Brain microvascular endothelial cell (primary cell): ENCODE measurements at regions not wholly inside any gene's neighbourhood (a gene's known extent, or its start where the extent isn't known, plus 50 kb on each side); places are given as distances from the start of the nearest gene placed in this dataset.

Source experiments
- DNase-seq: peaks from one replicate; pipeline ENCODE4 v3.0.0-alpha.2; 2020
- H3K27ac ChIP-seq: fragments of 250-450 bp; sonication (Bioruptor Pico); 2 replicates; pipeline ENCODE4 v1.5.1; 2020; ENCODE audit warnings: mild to moderate bottlenecking, moderate library complexity
- H3K27me3 ChIP-seq: fragments of 250-450 bp; sonication (Bioruptor Pico); replicated peaks from 2 replicates; pipeline ENCODE4 v1.5.1; 2020; ENCODE audit warnings: mild to moderate bottlenecking
- H3K36me3 ChIP-seq: fragments of 250-450 bp; sonication (Bioruptor Pico); replicated peaks from 2 replicates; pipeline ENCODE4 v1.5.1; 2020; ENCODE audit warnings: mild to moderate bottlenecking
- H3K4me3 ChIP-seq: 2 replicates; pipeline ENCODE4 v1.5.1; 2011; ENCODE audit warnings: low read depth, mild to moderate bottlenecking, control low read depth, low read length, moderate library complexity
- in situ Hi-C: cut with HindIII; loops from 2 replicates; pipeline ENCODE4 v1.10.0; 2017; ENCODE audit warnings: low sequenced_read_pairs, low pct_ligation_motif_present
- TF ChIP-seq, protein P1 (sequence below): IDR thresholded peaks from 2 replicates; pipeline ENCODE4 v1.5.1; 2011; ENCODE audit warnings: low read depth, mild to moderate bottlenecking, moderate library complexity, low read length, control low read depth, inconsistent platforms; ENCODE audit errors: missing control alignments

DNA sequence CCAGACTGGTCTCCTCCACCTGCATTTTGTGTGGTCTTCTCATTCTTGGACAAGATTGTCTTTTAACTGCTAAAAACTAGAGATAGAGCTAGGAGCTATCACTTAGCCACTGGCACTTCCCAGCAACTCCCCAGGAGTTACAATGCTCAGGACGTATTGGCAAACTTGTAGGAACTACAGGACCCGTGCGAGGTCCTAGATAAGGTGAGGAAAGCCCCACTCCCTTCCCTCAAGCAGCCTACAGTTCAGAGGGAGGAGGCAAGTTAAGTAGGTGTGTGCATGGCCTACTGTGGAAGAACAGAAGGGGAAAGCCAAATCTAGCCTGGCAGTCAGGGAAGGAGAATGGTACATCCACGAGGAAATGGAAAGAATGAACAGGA lies 504.7 kb upstream of the PROK2 start:
- no peak for DNase-seq
- H3K36me3 ChIP-seq = no peaks in the 10 kb centered on the region
- peaks cover 30% of the 10 kb centered on the region for H3K27me3 ChIP-seq
- H3K27ac ChIP-seq = no peak overlapping the region
- in situ Hi-C loops = no loop called here
- no peak overlapping the region for H3K4me3 ChIP-seq
- TF ChIP-seq, protein P1, sequence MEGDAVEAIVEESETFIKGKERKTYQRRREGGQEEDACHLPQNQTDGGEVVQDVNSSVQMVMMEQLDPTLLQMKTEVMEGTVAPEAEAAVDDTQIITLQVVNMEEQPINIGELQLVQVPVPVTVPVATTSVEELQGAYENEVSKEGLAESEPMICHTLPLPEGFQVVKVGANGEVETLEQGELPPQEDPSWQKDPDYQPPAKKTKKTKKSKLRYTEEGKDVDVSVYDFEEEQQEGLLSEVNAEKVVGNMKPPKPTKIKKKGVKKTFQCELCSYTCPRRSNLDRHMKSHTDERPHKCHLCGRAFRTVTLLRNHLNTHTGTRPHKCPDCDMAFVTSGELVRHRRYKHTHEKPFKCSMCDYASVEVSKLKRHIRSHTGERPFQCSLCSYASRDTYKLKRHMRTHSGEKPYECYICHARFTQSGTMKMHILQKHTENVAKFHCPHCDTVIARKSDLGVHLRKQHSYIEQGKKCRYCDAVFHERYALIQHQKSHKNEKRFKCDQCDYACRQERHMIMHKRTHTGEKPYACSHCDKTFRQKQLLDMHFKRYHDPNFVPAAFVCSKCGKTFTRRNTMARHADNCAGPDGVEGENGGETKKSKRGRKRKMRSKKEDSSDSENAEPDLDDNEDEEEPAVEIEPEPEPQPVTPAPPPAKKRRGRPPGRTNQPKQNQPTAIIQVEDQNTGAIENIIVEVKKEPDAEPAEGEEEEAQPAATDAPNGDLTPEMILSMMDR = no peak

DNA sequence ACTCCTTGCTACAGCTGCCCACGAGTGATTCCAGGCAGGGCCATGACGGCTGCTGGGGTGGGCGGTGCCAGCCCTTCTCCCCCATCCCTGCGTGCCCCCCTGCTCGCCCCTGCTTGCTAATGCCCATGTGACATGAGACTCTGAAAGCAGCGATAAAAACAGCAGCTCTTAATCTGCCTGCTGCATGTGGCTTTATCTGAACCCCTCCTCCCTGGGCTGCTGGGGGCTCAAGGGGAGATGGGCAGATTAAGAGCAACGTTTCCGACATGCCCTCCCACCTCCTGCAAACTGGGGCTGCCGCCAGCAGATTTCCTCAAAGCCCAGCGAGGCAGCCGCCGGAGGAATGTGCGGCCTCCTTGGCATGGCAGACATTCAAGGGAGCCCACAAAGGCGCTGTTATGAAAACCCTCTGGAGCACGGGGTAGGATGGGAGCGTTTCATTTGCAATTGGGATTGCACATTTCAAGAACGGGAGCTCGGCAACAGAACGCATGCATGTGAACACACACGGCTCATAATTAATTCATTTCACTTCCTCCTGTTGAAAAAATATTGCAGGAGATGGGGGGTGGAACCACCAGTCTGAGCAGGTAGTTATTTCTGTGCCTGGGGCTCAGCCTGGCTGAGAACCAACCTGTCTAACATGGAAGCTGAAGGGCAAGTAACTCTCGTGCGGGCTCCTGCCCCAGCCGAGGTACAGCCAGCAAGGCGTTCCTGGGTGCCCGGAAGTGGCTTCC lies 504.2 kb upstream of the PROK2 start:
- in situ Hi-C loops = no loop called here

DNA sequence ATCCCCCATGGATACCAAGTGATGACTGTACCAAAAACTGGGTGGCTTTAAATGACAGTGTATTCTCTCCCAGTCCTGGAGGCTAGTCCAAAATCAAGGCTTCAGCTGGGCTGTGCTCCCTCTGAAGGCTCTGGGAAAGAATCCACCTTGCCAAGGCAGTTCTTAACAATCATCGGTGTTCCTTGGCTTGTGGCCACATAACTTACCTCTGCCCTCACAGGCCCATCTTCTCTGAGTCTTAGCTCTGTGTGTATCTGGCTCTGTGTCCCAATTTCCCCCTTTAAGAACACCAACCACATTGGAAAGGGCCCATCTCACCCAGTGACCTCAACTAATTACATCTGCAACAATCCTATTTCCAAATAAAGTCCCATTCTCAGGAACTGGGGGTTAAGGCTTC lies 503.0 kb upstream of the PROK2 start:
- H3K36me3 ChIP-seq = no peaks in the 10 kb centered on the region
- no peak for DNase-seq
- in situ Hi-C loops = no loop called here
- TF ChIP-seq, protein P1 = no peak
- H3K27ac ChIP-seq = no peak overlapping the region
- no peak overlapping the region for H3K4me3 ChIP-seq
- peaks cover 30% of the 10 kb centered on the region for H3K27me3 ChIP-seq

More for the DNA sequence above, 504.2 kb upstream of the PROK2 start:
- Histone ChIP-seq H3K27me3 (peaks cover 30% of the 10 kb centered on the region), H3K4me3 (peak overlapping the region; percentile 22), H3K27ac (no peak overlapping the region), H3K36me3 (no peaks in the 10 kb centered on the region)
- DNase-seq = peak; percentile 17
- TF ChIP-seq, protein P1 = no peak

DNA sequence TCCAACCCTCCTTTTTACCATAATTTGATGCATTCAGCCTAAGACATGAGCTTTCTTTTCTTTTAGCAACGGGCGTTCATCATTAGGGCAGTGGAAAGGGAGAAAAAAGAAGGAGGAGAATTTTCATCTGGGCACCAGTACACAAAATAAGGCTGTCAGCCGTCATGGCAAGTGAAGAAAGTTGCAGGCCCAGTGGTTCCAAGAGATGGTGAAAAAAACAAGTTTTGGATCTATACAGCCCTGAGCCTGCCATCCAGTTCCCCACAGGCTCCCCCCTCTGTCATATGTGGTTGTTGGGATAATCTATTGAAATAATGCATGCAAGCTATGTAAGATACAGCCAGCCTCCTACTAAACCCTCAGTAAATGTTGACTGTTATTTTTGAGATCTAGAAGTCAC lies 500.6 kb upstream of the PROK2 start:
- TF ChIP-seq, protein P1 = no peak
- Histone ChIP-seq H3K36me3 (no peaks in the 10 kb centered on the region), H3K4me3 (no peak overlapping the region), H3K27ac (no peak overlapping the region), H3K27me3 (peaks cover 25% of the 10 kb centered on the region)
- no peak for DNase-seq
- in situ Hi-C loops = no loop called here

DNA sequence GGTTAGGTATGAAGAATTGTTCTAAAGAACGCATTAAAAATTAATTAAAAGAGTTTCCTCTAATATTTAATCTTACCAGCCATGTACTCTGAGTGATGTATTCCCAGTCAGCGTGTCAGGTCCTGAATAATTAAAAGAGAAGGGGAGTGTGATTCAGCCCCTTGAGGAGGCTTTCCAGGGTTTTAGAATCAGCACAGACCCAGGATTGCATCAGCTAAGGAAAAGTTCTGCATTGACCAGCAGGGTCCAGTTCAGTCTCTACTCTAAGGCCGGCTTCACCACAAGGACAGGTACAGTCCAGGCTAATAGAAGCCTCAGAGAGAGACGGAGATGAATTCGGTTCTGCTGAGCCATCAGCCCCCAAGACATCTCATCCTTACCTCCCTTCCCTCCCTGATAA lies 499.5 kb upstream of the PROK2 start:
- no peak for DNase-seq
- in situ Hi-C loops = no loop called here
- H3K27ac ChIP-seq = no peak overlapping the region
- TF ChIP-seq, protein P1 = no peak
- H3K4me3 ChIP-seq = no peak overlapping the region
- no peaks in the 10 kb centered on the region for H3K36me3 ChIP-seq
- H3K27me3 ChIP-seq = peaks cover 26% of the 10 kb centered on the region

DNA sequence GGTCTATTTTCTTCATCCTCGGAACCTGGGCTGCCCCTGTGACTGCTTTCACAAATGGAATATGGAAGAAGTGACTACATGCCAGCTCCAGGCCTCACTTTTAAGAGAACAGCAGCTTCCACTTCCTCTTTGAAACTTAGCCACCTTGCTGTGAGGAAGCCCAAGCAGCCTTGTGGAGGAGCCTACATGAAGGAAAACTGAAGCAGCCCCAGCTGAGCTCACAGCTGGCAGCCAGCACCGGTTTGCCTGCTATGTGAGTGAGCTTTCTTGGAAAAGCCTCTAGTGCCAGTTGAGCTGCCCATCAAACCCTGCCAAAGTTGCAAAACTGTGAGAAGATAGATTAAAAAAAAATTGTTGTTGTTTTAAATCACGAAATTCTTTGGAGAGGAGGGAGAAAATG lies 498.0 kb upstream of the PROK2 start:
- TF ChIP-seq, protein P1 = no peak
- no peak overlapping the region for H3K27ac ChIP-seq
- H3K4me3 ChIP-seq = no peak overlapping the region
- peaks cover 20% of the 10 kb centered on the region for H3K27me3 ChIP-seq
- DNase-seq = no peak
- in situ Hi-C loops = no loop called here
- H3K36me3 ChIP-seq = no peaks in the 10 kb centered on the region
